GM23338 (cell line): ENCODE measurements at regions not wholly inside any gene's neighbourhood (a gene's known extent, or its start where the extent isn't known, plus 50 kb on each side); places are given as distances from the start of the nearest gene placed in this dataset.

Source experiments
- ATAC-seq: fragments of 200-7000 bp; cut with Tn5 transposase; 3 replicates; pipeline ENCODE4 v1.9.1; 2020
- DNase-seq: peaks from one replicate; pipeline ENCODE4 v3.0.0-alpha.2; 2015; ENCODE audit warnings: low spot score
- H2AFZ ChIP-seq: fragments of 200-600 bp; sonication (generic); 2 replicates; pipeline ENCODE4 v1.8.0; 2016; ENCODE audit warnings: antibody characterized with exemption, mild to moderate bottlenecking, moderate library complexity
- H3F3A ChIP-seq: fragments of 200-600 bp; sonication (generic); replicated peaks from 2 replicates; pipeline ENCODE4 v1.8.0; 2017; ENCODE audit warnings: antibody characterized with exemption, mixed run types, low read depth
- H3K27ac ChIP-seq: fragments of 200-600 bp; sonication (generic); 2 replicates; pipeline ENCODE4 v1.6.1; 2016; ENCODE audit warnings: low read depth
- H3K27me3 ChIP-seq: fragments of 200-600 bp; sonication (generic); 2 replicates; pipeline ENCODE4 v1.8.0; 2016; ENCODE audit warnings: mild to moderate bottlenecking, mixed run types, moderate library complexity; ENCODE audit not compliant: insufficient read depth
- H3K36me3 ChIP-seq: fragments of 200-600 bp; sonication (generic); 2 replicates; pipeline ENCODE4 v1.8.0; 2016; ENCODE audit warnings: mild to moderate bottlenecking; ENCODE audit not compliant: insufficient read depth
- H3K4me1 ChIP-seq: fragments of 200-600 bp; sonication (generic); 2 replicates; pipeline ENCODE4 v1.8.0; 2016; ENCODE audit warnings: mild to moderate bottlenecking, moderate library complexity; ENCODE audit not compliant: insufficient read depth
- H3K4me2 ChIP-seq: fragments of 200-600 bp; sonication (generic); 2 replicates; pipeline ENCODE4 v1.7.1; 2017; ENCODE audit warnings: mixed run types
- H3K4me3 ChIP-seq: fragments of 200-600 bp; sonication (generic); 2 replicates; pipeline ENCODE4 v1.6.1; 2016; ENCODE audit warnings: mixed run types
- H3K79me2 ChIP-seq: fragments of 200-600 bp; sonication (generic); replicated peaks from 2 replicates; pipeline ENCODE4 v1.8.0; 2017; ENCODE audit warnings: mild to moderate bottlenecking; ENCODE audit not compliant: insufficient read depth
- H3K9me2 ChIP-seq: fragments of 200-600 bp; sonication (generic); 2 replicates; pipeline ENCODE4 v1.8.0; 2017; ENCODE audit not compliant: insufficient read depth
- H4K20me1 ChIP-seq: fragments of 200-600 bp; sonication (generic); replicated peaks from 2 replicates; pipeline ENCODE4 v1.8.0; 2017; ENCODE audit warnings: mild to moderate bottlenecking; ENCODE audit not compliant: insufficient read depth
- H3K27ac Mint-ChIP-seq: 2 replicates; pipeline ENCODE4 v1.8.0; 2020; ENCODE audit warnings: inconsistent platforms, mild to moderate bottlenecking, moderate library complexity, mixed read lengths
- H3K27me3 Mint-ChIP-seq: 3 replicates; pipeline ENCODE4 v1.8.0; 2022; ENCODE audit warnings: low read depth, mild to moderate bottlenecking, moderate library complexity, mixed read lengths, inconsistent platforms; ENCODE audit not compliant: insufficient read depth, poor library complexity
- H3K36me3 Mint-ChIP-seq: 3 replicates; pipeline ENCODE4 v1.8.0; 2021; ENCODE audit warnings: low read depth, mild to moderate bottlenecking, inconsistent platforms, moderate library complexity, mixed read lengths
- H3K4me1 Mint-ChIP-seq: 3 replicates; pipeline ENCODE4 v1.8.0; 2020; ENCODE audit warnings: mild to moderate bottlenecking, inconsistent platforms, mixed read lengths
- H3K4me3 Mint-ChIP-seq: 3 replicates; pipeline ENCODE4 v1.8.0; 2021; ENCODE audit warnings: moderate library complexity, mild to moderate bottlenecking, inconsistent platforms, mixed read lengths
- H3K9me3 Mint-ChIP-seq: 3 replicates; pipeline ENCODE4 v1.8.0; 2020; ENCODE audit warnings: moderate library complexity, mild to moderate bottlenecking, inconsistent platforms, mixed read lengths
- CREB1 ChIP-seq: fragments of 250-450 bp; sonication (Bioruptor Pico); IDR thresholded peaks from 2 replicates; pipeline ENCODE4 v1.5.0; 2020; ENCODE audit warnings: low read depth, mild to moderate bottlenecking, moderate library complexity
- EZH2 ChIP-seq: fragments of 200-600 bp; sonication (generic); IDR thresholded peaks from one replicate; pipeline ENCODE4 v1.8.0; 2017; ENCODE audit warnings: antibody characterized with exemption, mild to moderate bottlenecking, low read depth; ENCODE audit not compliant: unreplicated experiment
- EZH2phosphoT487 ChIP-seq: fragments of 200-600 bp; sonication (generic); IDR thresholded peaks from one replicate; pipeline ENCODE4 v1.8.1; 2018; ENCODE audit warnings: antibody characterized with exemption; ENCODE audit not compliant: unreplicated experiment
- JUNB ChIP-seq: IDR thresholded peaks from one replicate; pipeline ENCODE4 v1.6.1; 2016; ENCODE audit warnings: antibody characterized with exemption; ENCODE audit not compliant: unreplicated experiment
- NANOG ChIP-seq: IDR thresholded peaks from 2 replicates; pipeline ENCODE4 v1.6.1; 2016; ENCODE audit warnings: antibody characterized with exemption, borderline replicate concordance
- POLR2AphosphoS5 ChIP-seq: IDR thresholded peaks from 2 replicates; pipeline ENCODE4 v1.6.1; 2016; ENCODE audit warnings: antibody characterized with exemption, low read depth
- STAT1 ChIP-seq: IDR thresholded peaks from one replicate; pipeline ENCODE4 v1.6.1; 2016; ENCODE audit warnings: antibody characterized with exemption; ENCODE audit not compliant: unreplicated experiment
- ZNF114 ChIP-seq: fragments of 250-450 bp; sonication (Bioruptor Pico); IDR thresholded peaks from 2 replicates; pipeline ENCODE4 v1.5.0; 2020; ENCODE audit warnings: mild to moderate bottlenecking, moderate library complexity
- ZNF331 ChIP-seq: fragments of 250-450 bp; sonication (Bioruptor Pico); IDR thresholded peaks from 2 replicates; pipeline ENCODE4 v1.5.0; 2020; ENCODE audit warnings: low read depth, mild to moderate bottlenecking, moderate library complexity
- TF ChIP-seq, protein P1 (sequence below): fragments of 250-450 bp; sonication (Bioruptor Pico); IDR thresholded peaks from 2 replicates; pipeline ENCODE4 v1.5.0; 2020; ENCODE audit warnings: mild to moderate bottlenecking, moderate library complexity
- TF ChIP-seq, protein P2 (sequence below), 2 experiments: fragments of 200-600 bp in 1 of 2; sonication (generic) in 1 of 2; conservative IDR thresholded peaks; 2 replicates each; pipeline versions ENCODE4 v1.5.1 to v1.6.1; 2016 to 2017; ENCODE audit warnings: antibody characterized with exemption in 2 of 2, low read depth in 2 of 2, mild to moderate bottlenecking in 2 of 2, moderate library complexity in 1 of 2
- TF ChIP-seq, protein P3 (sequence below): IDR thresholded peaks from one replicate; pipeline ENCODE4 v1.6.1; 2018; ENCODE audit warnings: antibody characterized with exemption; ENCODE audit not compliant: unreplicated experiment
- TF ChIP-seq, protein P4 (sequence below): IDR thresholded peaks from 2 replicates; pipeline ENCODE4 v1.6.1; 2016; ENCODE audit warnings: antibody characterized with exemption

GRCh38 chr6:19333936-19334335 is 503.2 kb upstream of the ID4 start:
- no peak overlapping the region for H3K4me3 ChIP-seq
- no peaks in the 10 kb centered on the region for H3K27me3 ChIP-seq
- TF ChIP-seq POLR2AphosphoS5 (no peak), STAT1 (no peak), EZH2phosphoT487 (no peak), EZH2 (no peak), ZNF331 (no peak), JUNB (no peak), NANOG (no peak), ZNF114 (CRISPR knock-in tag) (no peak), CREB1 (no peak)
- TF ChIP-seq, protein P1, sequence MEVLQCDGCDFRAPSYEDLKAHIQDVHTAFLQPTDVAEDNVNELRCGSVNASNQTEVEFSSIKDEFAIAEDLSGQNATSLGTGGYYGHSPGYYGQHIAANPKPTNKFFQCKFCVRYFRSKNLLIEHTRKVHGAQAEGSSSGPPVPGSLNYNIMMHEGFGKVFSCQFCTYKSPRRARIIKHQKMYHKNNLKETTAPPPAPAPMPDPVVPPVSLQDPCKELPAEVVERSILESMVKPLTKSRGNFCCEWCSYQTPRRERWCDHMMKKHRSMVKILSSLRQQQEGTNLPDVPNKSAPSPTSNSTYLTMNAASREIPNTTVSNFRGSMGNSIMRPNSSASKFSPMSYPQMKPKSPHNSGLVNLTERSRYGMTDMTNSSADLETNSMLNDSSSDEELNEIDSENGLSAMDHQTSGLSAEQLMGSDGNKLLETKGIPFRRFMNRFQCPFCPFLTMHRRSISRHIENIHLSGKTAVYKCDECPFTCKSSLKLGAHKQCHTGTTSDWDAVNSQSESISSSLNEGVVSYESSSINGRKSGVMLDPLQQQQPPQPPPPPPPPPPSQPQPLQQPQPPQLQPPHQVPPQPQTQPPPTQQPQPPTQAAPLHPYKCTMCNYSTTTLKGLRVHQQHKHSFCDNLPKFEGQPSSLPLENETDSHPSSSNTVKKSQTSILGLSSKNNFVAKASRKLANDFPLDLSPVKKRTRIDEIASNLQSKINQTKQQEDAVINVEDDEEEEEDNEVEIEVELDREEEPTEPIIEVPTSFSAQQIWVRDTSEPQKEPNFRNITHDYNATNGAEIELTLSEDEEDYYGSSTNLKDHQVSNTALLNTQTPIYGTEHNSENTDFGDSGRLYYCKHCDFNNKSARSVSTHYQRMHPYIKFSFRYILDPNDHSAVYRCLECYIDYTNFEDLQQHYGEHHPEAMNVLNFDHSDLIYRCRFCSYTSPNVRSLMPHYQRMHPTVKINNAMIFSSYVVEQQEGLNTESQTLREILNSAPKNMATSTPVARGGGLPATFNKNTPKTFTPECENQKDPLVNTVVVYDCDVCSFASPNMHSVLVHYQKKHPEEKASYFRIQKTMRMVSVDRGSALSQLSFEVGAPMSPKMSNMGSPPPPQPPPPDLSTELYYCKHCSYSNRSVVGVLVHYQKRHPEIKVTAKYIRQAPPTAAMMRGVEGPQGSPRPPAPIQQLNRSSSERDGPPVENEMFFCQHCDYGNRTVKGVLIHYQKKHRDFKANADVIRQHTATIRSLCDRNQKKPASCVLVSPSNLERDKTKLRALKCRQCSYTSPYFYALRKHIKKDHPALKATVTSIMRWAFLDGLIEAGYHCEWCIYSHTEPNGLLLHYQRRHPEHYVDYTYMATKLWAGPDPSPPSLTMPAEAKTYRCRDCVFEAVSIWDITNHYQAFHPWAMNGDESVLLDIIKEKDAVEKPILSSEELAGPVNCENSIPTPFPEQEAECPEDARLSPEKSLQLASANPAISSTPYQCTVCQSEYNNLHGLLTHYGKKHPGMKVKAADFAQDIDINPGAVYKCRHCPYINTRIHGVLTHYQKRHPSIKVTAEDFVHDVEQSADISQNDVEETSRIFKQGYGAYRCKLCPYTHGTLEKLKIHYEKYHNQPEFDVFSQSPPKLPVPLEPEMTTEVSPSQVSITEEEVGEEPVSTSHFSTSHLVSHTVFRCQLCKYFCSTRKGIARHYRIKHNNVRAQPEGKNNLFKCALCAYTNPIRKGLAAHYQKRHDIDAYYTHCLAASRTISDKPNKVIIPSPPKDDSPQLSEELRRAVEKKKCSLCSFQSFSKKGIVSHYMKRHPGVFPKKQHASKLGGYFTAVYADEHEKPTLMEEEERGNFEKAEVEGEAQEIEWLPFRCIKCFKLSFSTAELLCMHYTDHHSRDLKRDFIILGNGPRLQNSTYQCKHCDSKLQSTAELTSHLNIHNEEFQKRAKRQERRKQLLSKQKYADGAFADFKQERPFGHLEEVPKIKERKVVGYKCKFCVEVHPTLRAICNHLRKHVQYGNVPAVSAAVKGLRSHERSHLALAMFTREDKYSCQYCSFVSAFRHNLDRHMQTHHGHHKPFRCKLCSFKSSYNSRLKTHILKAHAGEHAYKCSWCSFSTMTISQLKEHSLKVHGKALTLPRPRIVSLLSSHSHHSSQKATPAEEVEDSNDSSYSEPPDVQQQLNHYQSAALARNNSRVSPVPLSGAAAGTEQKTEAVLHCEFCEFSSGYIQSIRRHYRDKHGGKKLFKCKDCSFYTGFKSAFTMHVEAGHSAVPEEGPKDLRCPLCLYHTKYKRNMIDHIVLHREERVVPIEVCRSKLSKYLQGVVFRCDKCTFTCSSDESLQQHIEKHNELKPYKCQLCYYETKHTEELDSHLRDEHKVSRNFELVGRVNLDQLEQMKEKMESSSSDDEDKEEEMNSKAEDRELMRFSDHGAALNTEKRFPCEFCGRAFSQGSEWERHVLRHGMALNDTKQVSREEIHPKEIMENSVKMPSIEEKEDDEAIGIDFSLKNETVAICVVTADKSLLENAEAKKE (CRISPR knock-in tag), result no peak
- TF ChIP-seq, protein P2, sequence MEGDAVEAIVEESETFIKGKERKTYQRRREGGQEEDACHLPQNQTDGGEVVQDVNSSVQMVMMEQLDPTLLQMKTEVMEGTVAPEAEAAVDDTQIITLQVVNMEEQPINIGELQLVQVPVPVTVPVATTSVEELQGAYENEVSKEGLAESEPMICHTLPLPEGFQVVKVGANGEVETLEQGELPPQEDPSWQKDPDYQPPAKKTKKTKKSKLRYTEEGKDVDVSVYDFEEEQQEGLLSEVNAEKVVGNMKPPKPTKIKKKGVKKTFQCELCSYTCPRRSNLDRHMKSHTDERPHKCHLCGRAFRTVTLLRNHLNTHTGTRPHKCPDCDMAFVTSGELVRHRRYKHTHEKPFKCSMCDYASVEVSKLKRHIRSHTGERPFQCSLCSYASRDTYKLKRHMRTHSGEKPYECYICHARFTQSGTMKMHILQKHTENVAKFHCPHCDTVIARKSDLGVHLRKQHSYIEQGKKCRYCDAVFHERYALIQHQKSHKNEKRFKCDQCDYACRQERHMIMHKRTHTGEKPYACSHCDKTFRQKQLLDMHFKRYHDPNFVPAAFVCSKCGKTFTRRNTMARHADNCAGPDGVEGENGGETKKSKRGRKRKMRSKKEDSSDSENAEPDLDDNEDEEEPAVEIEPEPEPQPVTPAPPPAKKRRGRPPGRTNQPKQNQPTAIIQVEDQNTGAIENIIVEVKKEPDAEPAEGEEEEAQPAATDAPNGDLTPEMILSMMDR (conservative IDR thresholded peaks at IDR 0.05; ENCODE audit: low read depth in 2 of 2), result no peak
- TF ChIP-seq, protein P3, sequence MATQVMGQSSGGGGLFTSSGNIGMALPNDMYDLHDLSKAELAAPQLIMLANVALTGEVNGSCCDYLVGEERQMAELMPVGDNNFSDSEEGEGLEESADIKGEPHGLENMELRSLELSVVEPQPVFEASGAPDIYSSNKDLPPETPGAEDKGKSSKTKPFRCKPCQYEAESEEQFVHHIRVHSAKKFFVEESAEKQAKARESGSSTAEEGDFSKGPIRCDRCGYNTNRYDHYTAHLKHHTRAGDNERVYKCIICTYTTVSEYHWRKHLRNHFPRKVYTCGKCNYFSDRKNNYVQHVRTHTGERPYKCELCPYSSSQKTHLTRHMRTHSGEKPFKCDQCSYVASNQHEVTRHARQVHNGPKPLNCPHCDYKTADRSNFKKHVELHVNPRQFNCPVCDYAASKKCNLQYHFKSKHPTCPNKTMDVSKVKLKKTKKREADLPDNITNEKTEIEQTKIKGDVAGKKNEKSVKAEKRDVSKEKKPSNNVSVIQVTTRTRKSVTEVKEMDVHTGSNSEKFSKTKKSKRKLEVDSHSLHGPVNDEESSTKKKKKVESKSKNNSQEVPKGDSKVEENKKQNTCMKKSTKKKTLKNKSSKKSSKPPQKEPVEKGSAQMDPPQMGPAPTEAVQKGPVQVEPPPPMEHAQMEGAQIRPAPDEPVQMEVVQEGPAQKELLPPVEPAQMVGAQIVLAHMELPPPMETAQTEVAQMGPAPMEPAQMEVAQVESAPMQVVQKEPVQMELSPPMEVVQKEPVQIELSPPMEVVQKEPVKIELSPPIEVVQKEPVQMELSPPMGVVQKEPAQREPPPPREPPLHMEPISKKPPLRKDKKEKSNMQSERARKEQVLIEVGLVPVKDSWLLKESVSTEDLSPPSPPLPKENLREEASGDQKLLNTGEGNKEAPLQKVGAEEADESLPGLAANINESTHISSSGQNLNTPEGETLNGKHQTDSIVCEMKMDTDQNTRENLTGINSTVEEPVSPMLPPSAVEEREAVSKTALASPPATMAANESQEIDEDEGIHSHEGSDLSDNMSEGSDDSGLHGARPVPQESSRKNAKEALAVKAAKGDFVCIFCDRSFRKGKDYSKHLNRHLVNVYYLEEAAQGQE, result no peak
- TF ChIP-seq, protein P4, sequence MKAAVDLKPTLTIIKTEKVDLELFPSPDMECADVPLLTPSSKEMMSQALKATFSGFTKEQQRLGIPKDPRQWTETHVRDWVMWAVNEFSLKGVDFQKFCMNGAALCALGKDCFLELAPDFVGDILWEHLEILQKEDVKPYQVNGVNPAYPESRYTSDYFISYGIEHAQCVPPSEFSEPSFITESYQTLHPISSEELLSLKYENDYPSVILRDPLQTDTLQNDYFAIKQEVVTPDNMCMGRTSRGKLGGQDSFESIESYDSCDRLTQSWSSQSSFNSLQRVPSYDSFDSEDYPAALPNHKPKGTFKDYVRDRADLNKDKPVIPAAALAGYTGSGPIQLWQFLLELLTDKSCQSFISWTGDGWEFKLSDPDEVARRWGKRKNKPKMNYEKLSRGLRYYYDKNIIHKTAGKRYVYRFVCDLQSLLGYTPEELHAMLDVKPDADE, result no peak
- H3K36me3 ChIP-seq, result no peaks in the 10 kb centered on the region
- H3K9me2 ChIP-seq, result 0 out of 2 replicates have a peak, but pooled peaks cover 5% of the 10 kb centered on the region
- no peaks in the 10 kb centered on the region for H3K79me2 ChIP-seq
- Mint-ChIP-seq H3K27ac (no peak overlapping the region), H3K9me3 (no peaks in the 10 kb centered on the region), H3K27me3 (no peaks in the 10 kb centered on the region), H3K4me1 (peaks cover 23% of the 10 kb centered on the region), H3K4me3 (no peak overlapping the region), H3K36me3 (no peaks in the 10 kb centered on the region)
- ATAC-seq (no peak), DNase-seq (no peak)
- no peak overlapping the region for H3K4me2 ChIP-seq
- peaks cover 17% of the 10 kb centered on the region for H3K4me1 ChIP-seq
- no peaks in the 10 kb centered on the region for H4K20me1 ChIP-seq
- no peak overlapping the region for H3K27ac ChIP-seq
- H2AFZ ChIP-seq, result no peak overlapping the region
- H3F3A ChIP-seq, result no peaks in the 10 kb centered on the region
